ENCODE measurements at regions not wholly inside any gene's neighbourhood (a gene's known extent, or its start where the extent isn't known, plus 50 kb on each side); places are given as distances from the start of the nearest gene placed in this dataset.

- Histone ChIP-seq H3K4me1 (ENCODE audit: control extremely low read depth in 1 of 4, control insufficient read depth in 4 of 4, insufficient read depth in 4 of 4, low read length in 3 of 4) (no peaks in the 10 kb centered on the region), H3K27ac (ENCODE audit: insufficient read depth in 1 of 2, low read depth in 1 of 2, low read length in 2 of 2, poor library complexity in 1 of 2, severe bottlenecking in 2 of 2) (no peak overlapping the region), H3K4me3 (ENCODE audit: control insufficient read depth in 1 of 7, extremely low read depth in 1 of 7, insufficient read depth in 4 of 7, low read depth in 2 of 7, low read length in 6 of 7) (no peak overlapping the region), H3K9me3 (ENCODE audit: control extremely low read depth in 1 of 5, control insufficient read depth in 4 of 5, insufficient read depth in 2 of 5, low read depth in 1 of 5, low read length in 4 of 5) (no peaks in the 10 kb centered on the region), H3K27me3 (replicated peaks in 2 of 5; ENCODE audit: control insufficient read depth in 4 of 5, insufficient read depth in 5 of 5, low read length in 4 of 5) (peaks cover 0 to 2% (median 0%) of the 10 kb centered on the region in 5 experiments), H3K36me3 (ENCODE audit: control insufficient read depth in 4 of 4, insufficient read depth in 4 of 4, low read length in 3 of 4) (no peaks in the 10 kb centered on the region)
- ChIA-PET CTCF (no interaction called here), POLR2A (no interaction called here)
- 96% methylated on average over 9 of the region's 12 CpGs for WGBS (ENCODE audit: insufficient coverage)
- no peak for DNase-seq
These were observed 123.5 kb upstream of the FRMD4A start for GRCh38 chr10:14454206-14454605.

DNA sequence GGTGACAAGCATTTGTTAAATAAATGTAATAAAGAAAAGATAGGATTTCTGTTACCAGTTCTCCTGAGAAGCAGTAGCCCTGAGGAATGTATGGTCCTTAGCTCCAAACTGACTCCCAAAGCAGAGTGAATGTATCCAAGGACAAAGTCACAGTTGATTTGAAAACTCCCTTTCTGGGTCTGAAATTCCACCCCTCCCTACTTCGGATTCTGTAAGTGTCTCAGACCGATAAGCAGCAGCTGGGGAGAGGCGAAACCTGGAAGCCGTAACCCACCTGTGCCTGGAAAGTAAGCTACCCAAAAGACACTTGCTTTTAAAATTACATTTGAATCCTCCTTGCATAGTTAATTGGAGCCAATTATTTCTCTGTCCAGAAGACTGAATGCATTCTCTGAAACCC is 122.9 kb upstream of the FRMD4A start:
- H3K4me1 ChIP-seq (ENCODE audit: control extremely low read depth in 1 of 4, control insufficient read depth in 4 of 4, insufficient read depth in 4 of 4, low read length in 3 of 4), result no peaks in the 10 kb centered on the region
- POLR2A ChIA-PET, result no interaction called here
- DNase-seq, result no peak
- CTCF ChIA-PET, result no interaction called here
- no peaks in the 10 kb centered on the region for H3K36me3 ChIP-seq (ENCODE audit: control insufficient read depth in 4 of 4, insufficient read depth in 4 of 4, low read length in 3 of 4)
- H3K4me3 ChIP-seq (ENCODE audit: control insufficient read depth in 1 of 7, extremely low read depth in 1 of 7, insufficient read depth in 4 of 7, low read depth in 2 of 7, low read length in 6 of 7), result no peak overlapping the region
- no peaks in the 10 kb centered on the region for H3K9me3 ChIP-seq (ENCODE audit: control extremely low read depth in 1 of 5, control insufficient read depth in 4 of 5, insufficient read depth in 2 of 5, low read depth in 1 of 5, low read length in 4 of 5)
- peaks cover 0 to 2% (median 0%) of the 10 kb centered on the region in 5 experiments for H3K27me3 ChIP-seq (replicated peaks in 2 of 5; ENCODE audit: control insufficient read depth in 4 of 5, insufficient read depth in 5 of 5, low read length in 4 of 5)
- H3K27ac ChIP-seq (ENCODE audit: insufficient read depth in 1 of 2, low read depth in 1 of 2, low read length in 2 of 2, poor library complexity in 1 of 2, severe bottlenecking in 2 of 2), result no peak overlapping the region
- 88% methylated on average over 4 of the region's 4 CpGs for WGBS (ENCODE audit: insufficient coverage)

- H3K36me3 ChIP-seq (ENCODE audit: control insufficient read depth in 4 of 4, insufficient read depth in 4 of 4, low read length in 3 of 4), result no peaks in the 10 kb centered on the region
- ChIA-PET POLR2A (no interaction called here), CTCF (no interaction called here)
- DNase-seq, result no peak
- H3K27me3 ChIP-seq (replicated peaks in 2 of 5; ENCODE audit: control insufficient read depth in 4 of 5, insufficient read depth in 5 of 5, low read length in 4 of 5), result peaks cover 0 to 3% (median 0%) of the 10 kb centered on the region in 5 experiments
- 92% methylated on average over 2 of the region's 6 CpGs for WGBS (ENCODE audit: insufficient coverage)
- no peak overlapping the region for H3K27ac ChIP-seq (ENCODE audit: insufficient read depth in 1 of 2, low read depth in 1 of 2, low read length in 2 of 2, poor library complexity in 1 of 2, severe bottlenecking in 2 of 2)
- no peaks in the 10 kb centered on the region for H3K4me1 ChIP-seq (ENCODE audit: control extremely low read depth in 1 of 4, control insufficient read depth in 4 of 4, insufficient read depth in 4 of 4, low read length in 3 of 4)
- no peak overlapping the region for H3K4me3 ChIP-seq (ENCODE audit: control insufficient read depth in 1 of 7, extremely low read depth in 1 of 7, insufficient read depth in 4 of 7, low read depth in 2 of 7, low read length in 6 of 7)
- no peaks in the 10 kb centered on the region for H3K9me3 ChIP-seq (ENCODE audit: control extremely low read depth in 1 of 5, control insufficient read depth in 4 of 5, insufficient read depth in 2 of 5, low read depth in 1 of 5, low read length in 4 of 5)
These were observed 120.6 kb upstream of the FRMD4A start for GRCh38 chr10:14451341-14451740.

DNA sequence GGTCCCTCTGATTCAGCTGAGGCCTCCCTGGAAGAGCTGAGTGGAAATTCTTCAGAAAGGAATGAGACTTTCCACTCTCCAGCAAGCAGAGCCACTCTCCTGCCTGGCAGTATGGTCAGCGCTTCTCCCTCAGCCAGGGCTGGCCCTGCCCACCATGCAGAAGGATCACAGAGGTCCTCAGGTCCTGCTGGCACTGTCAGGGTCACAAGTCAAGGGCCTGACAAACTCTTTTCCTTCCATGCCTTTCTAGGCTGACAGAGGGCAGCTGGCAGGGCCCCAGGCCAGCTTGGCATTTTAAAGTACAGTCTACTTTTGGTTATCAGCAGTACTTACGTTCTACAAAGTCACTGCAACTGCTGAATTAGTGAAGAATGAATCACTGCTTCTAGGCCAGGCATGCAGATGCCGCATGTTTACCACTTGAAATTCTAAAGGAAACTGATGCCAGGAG is 119.3 kb upstream of the FRMD4A start:
- H3K36me3 ChIP-seq (ENCODE audit: control insufficient read depth in 4 of 4, insufficient read depth in 4 of 4, low read length in 3 of 4), result no peaks in the 10 kb centered on the region
- no peak overlapping the region for H3K27ac ChIP-seq (ENCODE audit: insufficient read depth in 1 of 2, low read depth in 1 of 2, low read length in 2 of 2, poor library complexity in 1 of 2, severe bottlenecking in 2 of 2)
- no peaks in the 10 kb centered on the region for H3K9me3 ChIP-seq (ENCODE audit: control extremely low read depth in 1 of 5, control insufficient read depth in 4 of 5, insufficient read depth in 2 of 5, low read depth in 1 of 5, low read length in 4 of 5)
- CTCF ChIA-PET, result no interaction called here
- no peak for DNase-seq
- H3K4me1 ChIP-seq (ENCODE audit: control extremely low read depth in 1 of 4, control insufficient read depth in 4 of 4, insufficient read depth in 4 of 4, low read length in 3 of 4), result no peaks in the 10 kb centered on the region
- WGBS (ENCODE audit: insufficient coverage), result 100% methylated on average over 3 of the region's 3 CpGs
- H3K4me3 ChIP-seq (ENCODE audit: control insufficient read depth in 1 of 7, extremely low read depth in 1 of 7, insufficient read depth in 4 of 7, low read depth in 2 of 7, low read length in 6 of 7), result no peak overlapping the region
- POLR2A ChIA-PET, result no interaction called here
- peaks cover 0 to 3% (median 0%) of the 10 kb centered on the region in 5 experiments for H3K27me3 ChIP-seq (replicated peaks in 2 of 5; ENCODE audit: control insufficient read depth in 4 of 5, insufficient read depth in 5 of 5, low read length in 4 of 5)

GRCh38 chr10:14449293-14449815 is 118.6 kb upstream of the FRMD4A start:
- Histone ChIP-seq H3K4me1 (ENCODE audit: control extremely low read depth in 1 of 4, control insufficient read depth in 4 of 4, insufficient read depth in 4 of 4, low read length in 3 of 4) (no peaks in the 10 kb centered on the region), H3K9me3 (ENCODE audit: control extremely low read depth in 1 of 5, control insufficient read depth in 4 of 5, insufficient read depth in 2 of 5, low read depth in 1 of 5, low read length in 4 of 5) (no peaks in the 10 kb centered on the region), H3K27me3 (replicated peaks in 2 of 5; ENCODE audit: control insufficient read depth in 4 of 5, insufficient read depth in 5 of 5, low read length in 4 of 5) (peaks cover 0 to 4% (median 0%) of the 10 kb centered on the region in 5 experiments), H3K36me3 (ENCODE audit: control insufficient read depth in 4 of 4, insufficient read depth in 4 of 4, low read length in 3 of 4) (no peaks in the 10 kb centered on the region), H3K4me3 (ENCODE audit: control insufficient read depth in 1 of 7, extremely low read depth in 1 of 7, insufficient read depth in 4 of 7, low read depth in 2 of 7, low read length in 6 of 7) (no peak overlapping the region), H3K27ac (ENCODE audit: insufficient read depth in 1 of 2, low read depth in 1 of 2, low read length in 2 of 2, poor library complexity in 1 of 2, severe bottlenecking in 2 of 2) (no peak overlapping the region)
- DNase-seq, result no peak
- WGBS (ENCODE audit: insufficient coverage), result 97% methylated on average over 3 of the region's 3 CpGs
- ChIA-PET POLR2A (no interaction called here), CTCF (no interaction called here)

DNA sequence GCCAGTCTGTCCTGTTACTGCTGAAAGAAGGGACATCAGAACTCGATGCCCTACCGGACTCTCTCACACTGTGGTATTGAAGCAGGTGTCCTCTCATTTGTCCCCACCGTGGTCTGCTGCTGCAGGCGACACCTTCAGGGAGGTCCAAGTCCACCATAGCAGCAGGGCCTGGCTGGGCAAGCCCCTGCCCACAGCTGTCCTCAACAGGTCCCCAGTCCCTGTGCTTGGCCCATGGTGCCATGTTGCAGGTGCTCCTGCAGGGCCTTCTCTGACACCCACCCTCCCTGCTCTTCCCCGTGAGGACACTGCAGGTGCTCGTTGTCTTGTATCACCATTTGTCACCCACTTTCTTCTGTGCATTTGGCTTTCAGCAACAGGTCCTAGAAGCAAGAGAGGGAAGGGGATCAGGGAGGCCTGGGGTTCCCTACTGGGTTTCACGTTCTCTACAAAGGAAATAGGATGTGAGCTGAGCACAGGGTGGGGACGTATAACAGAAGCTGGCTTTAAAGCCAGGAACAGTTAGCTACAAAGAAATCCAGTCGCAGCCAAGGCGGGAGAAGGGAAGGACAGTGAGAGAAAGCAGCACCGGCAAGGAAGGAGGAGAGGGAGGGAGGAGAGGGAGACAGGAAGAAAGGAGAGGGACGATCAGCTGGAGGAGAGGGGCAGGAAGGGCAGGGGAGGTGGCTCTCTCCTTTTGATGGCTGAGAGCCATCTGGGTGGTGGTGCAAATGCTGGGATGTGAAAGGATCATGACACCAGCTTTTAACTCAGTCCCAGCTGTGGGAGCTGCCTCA is 117.7 kb upstream of the FRMD4A start:
- Histone ChIP-seq H3K27ac (ENCODE audit: insufficient read depth in 1 of 2, low read depth in 1 of 2, low read length in 2 of 2, poor library complexity in 1 of 2, severe bottlenecking in 2 of 2) (no peak overlapping the region), H3K4me1 (ENCODE audit: control extremely low read depth in 1 of 4, control insufficient read depth in 4 of 4, insufficient read depth in 4 of 4, low read length in 3 of 4) (no peaks in the 10 kb centered on the region), H3K4me3 (ENCODE audit: control insufficient read depth in 1 of 7, extremely low read depth in 1 of 7, insufficient read depth in 4 of 7, low read depth in 2 of 7, low read length in 6 of 7) (no peak overlapping the region), H3K36me3 (ENCODE audit: control insufficient read depth in 4 of 4, insufficient read depth in 4 of 4, low read length in 3 of 4) (no peaks in the 10 kb centered on the region), H3K27me3 (replicated peaks in 2 of 5; ENCODE audit: control insufficient read depth in 4 of 5, insufficient read depth in 5 of 5, low read length in 4 of 5) (peaks cover 0 to 4% (median 0%) of the 10 kb centered on the region in 5 experiments), H3K9me3 (ENCODE audit: control extremely low read depth in 1 of 5, control insufficient read depth in 4 of 5, insufficient read depth in 2 of 5, low read depth in 1 of 5, low read length in 4 of 5) (peaks cover 0 to 1% (median 0%) of the 10 kb centered on the region in 5 experiments)
- no peak for DNase-seq
- WGBS (ENCODE audit: insufficient coverage), result 78% methylated on average over 10 of the region's 12 CpGs
- POLR2A ChIA-PET, result no interaction called here
- CTCF ChIA-PET, result no interaction called here

GRCh38 chr10:14447094-14447839 is 116.5 kb upstream of the FRMD4A start:
- CTCF ChIA-PET, result no interaction called here

More at GRCh38 chr10:14447094-14447839, 116.5 kb upstream of the FRMD4A start:
- no peak overlapping the region for H3K4me3 ChIP-seq (ENCODE audit: control insufficient read depth in 1 of 7, extremely low read depth in 1 of 7, insufficient read depth in 4 of 7, low read depth in 2 of 7, low read length in 6 of 7)
- H3K36me3 ChIP-seq (ENCODE audit: control insufficient read depth in 4 of 4, insufficient read depth in 4 of 4, low read length in 3 of 4), result no peaks in the 10 kb centered on the region
- no peak overlapping the region for H3K27ac ChIP-seq (ENCODE audit: insufficient read depth in 1 of 2, low read depth in 1 of 2, low read length in 2 of 2, poor library complexity in 1 of 2, severe bottlenecking in 2 of 2)
- H3K27me3 ChIP-seq (replicated peaks in 2 of 5; ENCODE audit: control insufficient read depth in 4 of 5, insufficient read depth in 5 of 5, low read length in 4 of 5), result peaks cover 0 to 4% (median 0%) of the 10 kb centered on the region in 5 experiments
- H3K9me3 ChIP-seq (ENCODE audit: control extremely low read depth in 1 of 5, control insufficient read depth in 4 of 5, insufficient read depth in 2 of 5, low read depth in 1 of 5, low read length in 4 of 5), result peaks cover 0 to 1% (median 0%) of the 10 kb centered on the region in 5 experiments
- WGBS (ENCODE audit: insufficient coverage), result 90% methylated on average over 5 of the region's 10 CpGs
- no peaks in the 10 kb centered on the region for H3K4me1 ChIP-seq (ENCODE audit: control extremely low read depth in 1 of 4, control insufficient read depth in 4 of 4, insufficient read depth in 4 of 4, low read length in 3 of 4)
- POLR2A ChIA-PET, result no interaction called here
- DNase-seq, result no peak
